PFSK-1 (cell line): ENCODE measurements at regions not wholly inside any gene's neighbourhood (a gene's known extent, or its start where the extent isn't known, plus 50 kb on each side); places are given as distances from the start of the nearest gene placed in this dataset.

Source experiments
- FOXP2 ChIP-seq: optimal IDR thresholded peaks from 2 replicates; pipeline ENCODE3; 2011; ENCODE audit warnings: borderline replicate concordance, control low read depth, inconsistent platforms; ENCODE audit not compliant: insufficient read depth; ENCODE audit errors: extremely low read length, extremely low read depth
- POLR2AphosphoS5 ChIP-seq: IDR thresholded peaks from 2 replicates; pipeline ENCODE4 v1.6.1; 2012; ENCODE audit warnings: low read depth, mild to moderate bottlenecking, control low read depth, low read length, moderate library complexity
- SIN3A ChIP-seq: IDR thresholded peaks from 2 replicates; pipeline ENCODE4 v1.6.1; 2012; ENCODE audit warnings: mild to moderate bottlenecking, low read length, moderate library complexity, borderline replicate concordance; ENCODE audit not compliant: insufficient read depth
- TAF1 ChIP-seq: IDR thresholded peaks from 2 replicates; pipeline ENCODE4 v1.6.1; 2012; ENCODE audit warnings: low read length, control low read depth, borderline replicate concordance; ENCODE audit not compliant: insufficient read depth
- TF ChIP-seq, protein P1 (sequence below), 2 experiments: IDR thresholded peaks; 2 replicates each; pipeline versions ENCODE4 v1.6.1 to v1.8.0; 2011 to 2012; ENCODE audit warnings: low read depth in 2 of 2, low read length in 2 of 2, control low read depth in 1 of 2, inconsistent platforms in 1 of 2, mild to moderate bottlenecking in 1 of 2, moderate library complexity in 1 of 2; ENCODE audit not compliant: insufficient read depth in 1 of 2

DNA sequence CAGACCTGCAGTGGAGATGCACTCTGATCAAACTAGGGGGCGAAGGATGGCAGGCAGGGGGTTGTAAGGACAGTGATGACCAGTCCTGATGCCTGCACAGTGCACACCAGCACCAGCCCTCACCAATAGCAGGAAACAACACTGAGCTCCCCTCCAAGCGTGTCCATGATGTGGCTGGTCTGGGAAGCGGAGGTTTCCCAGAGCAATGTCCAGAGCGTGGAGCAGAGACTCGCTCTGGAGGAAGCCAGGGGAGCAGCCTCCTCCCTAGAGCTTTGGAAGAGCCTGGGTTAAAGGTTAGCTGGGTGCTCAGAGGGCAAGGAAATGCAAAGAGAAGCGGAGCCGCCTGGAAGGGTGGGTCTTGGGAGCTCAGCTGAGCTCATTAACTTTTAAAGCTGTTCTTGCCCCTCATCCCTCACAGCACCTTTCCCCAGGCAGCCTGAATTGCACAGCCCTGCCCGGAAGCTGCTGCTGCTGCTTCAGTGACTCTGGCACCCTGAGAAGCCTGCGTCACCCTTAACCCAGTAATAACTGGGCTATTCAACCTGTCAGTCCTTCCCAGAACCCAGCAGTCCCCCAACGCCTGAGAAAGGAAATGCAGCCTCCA lies 162.2 kb upstream of the RAB4A start:
- TF ChIP-seq TAF1 (no peak), POLR2AphosphoS5 (no peak), FOXP2 (no peak), SIN3A (no peak)
- TF ChIP-seq, protein P1, sequence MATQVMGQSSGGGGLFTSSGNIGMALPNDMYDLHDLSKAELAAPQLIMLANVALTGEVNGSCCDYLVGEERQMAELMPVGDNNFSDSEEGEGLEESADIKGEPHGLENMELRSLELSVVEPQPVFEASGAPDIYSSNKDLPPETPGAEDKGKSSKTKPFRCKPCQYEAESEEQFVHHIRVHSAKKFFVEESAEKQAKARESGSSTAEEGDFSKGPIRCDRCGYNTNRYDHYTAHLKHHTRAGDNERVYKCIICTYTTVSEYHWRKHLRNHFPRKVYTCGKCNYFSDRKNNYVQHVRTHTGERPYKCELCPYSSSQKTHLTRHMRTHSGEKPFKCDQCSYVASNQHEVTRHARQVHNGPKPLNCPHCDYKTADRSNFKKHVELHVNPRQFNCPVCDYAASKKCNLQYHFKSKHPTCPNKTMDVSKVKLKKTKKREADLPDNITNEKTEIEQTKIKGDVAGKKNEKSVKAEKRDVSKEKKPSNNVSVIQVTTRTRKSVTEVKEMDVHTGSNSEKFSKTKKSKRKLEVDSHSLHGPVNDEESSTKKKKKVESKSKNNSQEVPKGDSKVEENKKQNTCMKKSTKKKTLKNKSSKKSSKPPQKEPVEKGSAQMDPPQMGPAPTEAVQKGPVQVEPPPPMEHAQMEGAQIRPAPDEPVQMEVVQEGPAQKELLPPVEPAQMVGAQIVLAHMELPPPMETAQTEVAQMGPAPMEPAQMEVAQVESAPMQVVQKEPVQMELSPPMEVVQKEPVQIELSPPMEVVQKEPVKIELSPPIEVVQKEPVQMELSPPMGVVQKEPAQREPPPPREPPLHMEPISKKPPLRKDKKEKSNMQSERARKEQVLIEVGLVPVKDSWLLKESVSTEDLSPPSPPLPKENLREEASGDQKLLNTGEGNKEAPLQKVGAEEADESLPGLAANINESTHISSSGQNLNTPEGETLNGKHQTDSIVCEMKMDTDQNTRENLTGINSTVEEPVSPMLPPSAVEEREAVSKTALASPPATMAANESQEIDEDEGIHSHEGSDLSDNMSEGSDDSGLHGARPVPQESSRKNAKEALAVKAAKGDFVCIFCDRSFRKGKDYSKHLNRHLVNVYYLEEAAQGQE (IDR thresholded peaks at IDR 0.05; ENCODE audit: insufficient read depth in 1 of 2, low read depth in 2 of 2, low read length in 2 of 2), result no peak
